ENCODE measurements at regions not wholly inside any gene's neighbourhood (a gene's known extent, or its start where the extent isn't known, plus 50 kb on each side); places are given as distances from the start of the nearest gene placed in this dataset.

GRCh38 chr16:5200123-5200522 lies 102.5 kb upstream of the EEF2KMT start:
- Histone ChIP-seq H3K27ac (ENCODE audit: low read depth in 1 of 2, low read length in 1 of 2) (no peak overlapping the region), H3K9me3 (ENCODE audit: control insufficient read depth in 4 of 4, insufficient read depth in 3 of 4, low read length in 3 of 4) (peaks cover 0 to 11% (median 0%) of the 10 kb centered on the region in 4 donors), H3K27me3 (ENCODE audit: control insufficient read depth in 3 of 3, insufficient read depth in 3 of 3, low read length in 2 of 3) (no peaks in the 10 kb centered on the region), H3K4me1 (ENCODE audit: control insufficient read depth in 5 of 5, insufficient read depth in 5 of 5, low read length in 5 of 5) (no peaks in the 10 kb centered on the region), H3K36me3 (ENCODE audit: control insufficient read depth in 4 of 4, insufficient read depth in 4 of 4, low read length in 4 of 4) (no peaks in the 10 kb centered on the region), H3K9ac (ENCODE audit: insufficient read depth in 1 of 2, low read length in 2 of 2) (no peak overlapping the region), H3K4me3 (no peak overlapping the region)
- DNase-seq (no peak), ATAC-seq (ENCODE audit: insufficient read depth, low FRiP score) (no peak)
- no peak for TF ChIP-seq CTCF (IDR thresholded peaks at IDR 0.05; ENCODE audit: control extremely low read depth, extremely low read depth)

DNA sequence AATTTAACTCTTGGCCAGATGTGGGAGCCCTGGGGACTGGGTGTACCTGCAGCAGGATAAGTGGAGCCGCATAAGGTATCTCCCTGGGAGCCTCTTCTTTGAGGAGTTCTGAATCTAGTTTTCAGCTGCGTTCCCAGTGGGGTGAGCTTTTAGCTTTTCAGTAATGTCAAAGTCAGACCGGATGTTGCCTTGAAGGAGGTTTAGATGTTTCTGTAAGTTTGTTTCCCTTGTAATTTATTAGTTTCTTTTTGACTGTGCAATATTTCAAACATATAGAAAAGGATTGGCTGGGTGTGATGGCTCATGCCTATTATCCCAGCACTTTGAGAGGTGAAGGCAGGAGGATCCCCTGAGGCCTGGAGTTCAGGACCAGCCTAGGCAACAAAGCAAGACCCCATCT lies 98.6 kb upstream of the EEF2KMT start:
- Histone ChIP-seq H3K27ac (ENCODE audit: low read depth in 1 of 2, low read length in 1 of 2) (no peak overlapping the region), H3K9me3 (ENCODE audit: control insufficient read depth in 4 of 4, insufficient read depth in 3 of 4, low read length in 3 of 4) (peaks cover 0 to 11% (median 0%) of the 10 kb centered on the region in 4 donors), H3K4me3 (no peak overlapping the region), H3K36me3 (ENCODE audit: control insufficient read depth in 4 of 4, insufficient read depth in 4 of 4, low read length in 4 of 4) (no peaks in the 10 kb centered on the region), H3K4me1 (ENCODE audit: control insufficient read depth in 5 of 5, insufficient read depth in 5 of 5, low read length in 5 of 5) (no peaks in the 10 kb centered on the region), H3K27me3 (ENCODE audit: control insufficient read depth in 3 of 3, insufficient read depth in 3 of 3, low read length in 2 of 3) (no peaks in the 10 kb centered on the region), H3K9ac (ENCODE audit: insufficient read depth in 1 of 2, low read length in 2 of 2) (no peak overlapping the region)
- 77 to 88% methylated on average over 3 of the region's 3 CpGs for WGBS, 2 donors
- DNase-seq (no peak), ATAC-seq (ENCODE audit: insufficient read depth, low FRiP score) (no peak)
- TF ChIP-seq CTCF (IDR thresholded peaks at IDR 0.05; ENCODE audit: control extremely low read depth, extremely low read depth), result no peak

GRCh38 chr16:5193861-5194260 lies 96.3 kb upstream of the EEF2KMT start:
- no peak for ATAC-seq (ENCODE audit: insufficient read depth, low FRiP score)
- no peak for TF ChIP-seq CTCF (IDR thresholded peaks at IDR 0.05; ENCODE audit: control extremely low read depth, extremely low read depth)
- H3K27ac ChIP-seq (ENCODE audit: low read depth in 1 of 2, low read length in 1 of 2), result no peak overlapping the region
- peaks cover 0 to 12% (median 0%) of the 10 kb centered on the region in 4 donors for H3K9me3 ChIP-seq (ENCODE audit: control insufficient read depth in 4 of 4, insufficient read depth in 3 of 4, low read length in 3 of 4)
- no peaks in the 10 kb centered on the region for H3K27me3 ChIP-seq (ENCODE audit: control insufficient read depth in 3 of 3, insufficient read depth in 3 of 3, low read length in 2 of 3)
- no peaks in the 10 kb centered on the region for H3K4me1 ChIP-seq (ENCODE audit: control insufficient read depth in 5 of 5, insufficient read depth in 5 of 5, low read length in 5 of 5)
- no peaks in the 10 kb centered on the region for H3K36me3 ChIP-seq (ENCODE audit: control insufficient read depth in 4 of 4, insufficient read depth in 4 of 4, low read length in 4 of 4)
- no peak for DNase-seq
- 81 to 82% methylated on average over 11 of the region's 11 CpGs for WGBS, 2 donors
- no peak overlapping the region for H3K9ac ChIP-seq (ENCODE audit: insufficient read depth in 1 of 2, low read length in 2 of 2)
- no peak overlapping the region for H3K4me3 ChIP-seq

DNA sequence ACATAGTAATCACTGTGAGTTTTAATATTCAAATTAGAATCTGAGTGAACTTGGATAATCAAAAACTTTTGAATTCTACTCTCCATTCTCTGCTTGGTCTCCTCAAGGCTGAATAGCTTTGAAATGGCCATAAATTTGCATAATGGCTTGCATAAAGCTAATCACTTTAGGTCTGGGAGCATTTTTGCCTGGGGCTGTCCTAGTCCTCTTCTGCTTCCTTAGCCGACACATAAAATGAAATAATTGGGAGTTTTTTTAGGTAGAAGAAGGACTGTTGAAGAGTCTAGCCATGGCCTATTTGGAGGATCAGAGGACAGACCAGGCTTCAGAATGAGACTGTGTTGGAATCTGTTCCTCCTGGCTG lies 91.4 kb upstream of the EEF2KMT start:
- ATAC-seq (ENCODE audit: insufficient read depth, low FRiP score) (no peak), DNase-seq (no peak)
- H3K4me3 ChIP-seq, result no peak overlapping the region
- no peak overlapping the region for H3K9ac ChIP-seq (ENCODE audit: insufficient read depth in 1 of 2, low read length in 2 of 2)
- 84 to 91% methylated on average over 1 of the region's 1 CpG for WGBS, 2 donors
- H3K4me1 ChIP-seq (ENCODE audit: control insufficient read depth in 5 of 5, insufficient read depth in 5 of 5, low read length in 5 of 5), result no peaks in the 10 kb centered on the region
- no peak overlapping the region for H3K27ac ChIP-seq (ENCODE audit: low read depth in 1 of 2, low read length in 1 of 2)
- no peak for TF ChIP-seq CTCF (IDR thresholded peaks at IDR 0.05; ENCODE audit: control extremely low read depth, extremely low read depth)
- H3K36me3 ChIP-seq (ENCODE audit: control insufficient read depth in 4 of 4, insufficient read depth in 4 of 4, low read length in 4 of 4), result no peaks in the 10 kb centered on the region
- peaks cover 0 to 3% (median 0%) of the 10 kb centered on the region in 4 donors for H3K9me3 ChIP-seq (ENCODE audit: control insufficient read depth in 4 of 4, insufficient read depth in 3 of 4, low read length in 3 of 4)
- H3K27me3 ChIP-seq (ENCODE audit: control insufficient read depth in 3 of 3, insufficient read depth in 3 of 3, low read length in 2 of 3), result no peaks in the 10 kb centered on the region

Data from lung (tissue), 11 donors.